ENCODE measurements at regions not wholly inside any gene's neighbourhood (a gene's known extent, or its start where the extent isn't known, plus 50 kb on each side); places are given as distances from the start of the nearest gene placed in this dataset.

GRCh38 chr9:7376213-7376612 lies 423.4 kb downstream of the DMAC1 start:
- H3K4me1 Mint-ChIP-seq (ENCODE audit: low read depth): peaks cover 2% of the 10 kb centered on the region
- peaks cover 3% of the 10 kb centered on the region for H3K36me3 Mint-ChIP-seq (ENCODE audit: low read depth)
- H3K27ac Mint-ChIP-seq (ENCODE audit: unreplicated experiment): no peak overlapping the region
- no peak overlapping the region for H3K4me3 Mint-ChIP-seq (ENCODE audit: unreplicated experiment)
- no peak for DNase-seq (ENCODE audit: low spot score)
- TF ChIP-seq CTCF (IDR thresholded peaks at IDR 0.05): no peak
- peaks cover 14% of the 10 kb centered on the region for H3K9me3 Mint-ChIP-seq (ENCODE audit: low read depth)
- peaks cover 2% of the 10 kb centered on the region for H3K27me3 Mint-ChIP-seq (ENCODE audit: low read depth)

- Mint-ChIP-seq H3K9me3 (ENCODE audit: low read depth) (peaks cover 14% of the 10 kb centered on the region), H3K4me3 (ENCODE audit: unreplicated experiment) (no peak overlapping the region), H3K27me3 (ENCODE audit: low read depth) (peaks cover 2% of the 10 kb centered on the region), H3K4me1 (ENCODE audit: low read depth) (peaks cover 7% of the 10 kb centered on the region), H3K27ac (ENCODE audit: unreplicated experiment) (no peak overlapping the region), H3K36me3 (ENCODE audit: low read depth) (peaks cover 3% of the 10 kb centered on the region)
- TF ChIP-seq CTCF (IDR thresholded peaks at IDR 0.05): no peak
- DNase-seq (ENCODE audit: low spot score): no peak
These were observed 424.5 kb downstream of the DMAC1 start for GRCh38 chr9:7375013-7375511.

- Mint-ChIP-seq H3K4me1 (ENCODE audit: low read depth) (peaks cover 24% of the 10 kb centered on the region), H3K4me3 (ENCODE audit: unreplicated experiment) (no peak overlapping the region), H3K27me3 (ENCODE audit: low read depth) (no peaks in the 10 kb centered on the region), H3K9me3 (ENCODE audit: low read depth) (peaks cover 4% of the 10 kb centered on the region), H3K36me3 (ENCODE audit: low read depth) (peaks cover 1% of the 10 kb centered on the region), H3K27ac (ENCODE audit: unreplicated experiment) (no peak overlapping the region)
- TF ChIP-seq CTCF (IDR thresholded peaks at IDR 0.05): no peak
- no peak for DNase-seq (ENCODE audit: low spot score)
These were observed 428.6 kb downstream of the DMAC1 start for GRCh38 chr9:7370988-7371387.

GRCh38 chr9:7370381-7370780 lies 429.2 kb downstream of the DMAC1 start:
- TF ChIP-seq CTCF (IDR thresholded peaks at IDR 0.05): no peak
- H3K27ac Mint-ChIP-seq (ENCODE audit: unreplicated experiment): no peak overlapping the region
- H3K36me3 Mint-ChIP-seq (ENCODE audit: low read depth): no peaks in the 10 kb centered on the region
- DNase-seq (ENCODE audit: low spot score): no peak
- H3K4me3 Mint-ChIP-seq (ENCODE audit: unreplicated experiment): no peak overlapping the region
- peaks cover 25% of the 10 kb centered on the region for H3K4me1 Mint-ChIP-seq (ENCODE audit: low read depth)
- H3K9me3 Mint-ChIP-seq (ENCODE audit: low read depth): peaks cover 4% of the 10 kb centered on the region
- H3K27me3 Mint-ChIP-seq (ENCODE audit: low read depth): no peaks in the 10 kb centered on the region

GRCh38 chr9:7369384-7369821 lies 430.2 kb downstream of the DMAC1 start:
- Mint-ChIP-seq H3K4me3 (ENCODE audit: unreplicated experiment) (no peak overlapping the region), H3K27ac (ENCODE audit: unreplicated experiment) (no peak overlapping the region), H3K27me3 (ENCODE audit: low read depth) (no peaks in the 10 kb centered on the region), H3K4me1 (ENCODE audit: low read depth) (peaks cover 25% of the 10 kb centered on the region), H3K36me3 (ENCODE audit: low read depth) (no peaks in the 10 kb centered on the region), H3K9me3 (ENCODE audit: low read depth) (peaks cover 4% of the 10 kb centered on the region)
- DNase-seq (ENCODE audit: low spot score): no peak
- TF ChIP-seq CTCF (IDR thresholded peaks at IDR 0.05): no peak
